GM23248 (cell line): ENCODE measurements at regions not wholly inside any gene's neighbourhood (a gene's known extent, or its start where the extent isn't known, plus 50 kb on each side); places are given as distances from the start of the nearest gene placed in this dataset.
"Not testable (repeated sequence)": the region's sequence is repeated elsewhere in the genome, so short reads cannot be mapped to it uniquely, and the experiment has no call there.

ENCODE experiments used
- DNase-seq: peaks from one replicate; pipeline ENCODE4 v3.0.0-alpha.2; 2015
- H2AFZ ChIP-seq: fragments of 200-600 bp; sonication (generic); 2 replicates; pipeline ENCODE4 v1.6.1; 2016; ENCODE audit warnings: antibody characterized with exemption
- H3F3A ChIP-seq: fragments of 200-600 bp; sonication (generic); 2 replicates; pipeline ENCODE4 v1.6.1; 2016; ENCODE audit warnings: mild to moderate bottlenecking, antibody characterized with exemption, mixed run types; ENCODE audit not compliant: insufficient read depth
- H3K27ac ChIP-seq: fragments of 200-600 bp; sonication (generic); 2 replicates; pipeline ENCODE4 v1.5.1; 2016; ENCODE audit warnings: mild to moderate bottlenecking
- H3K27me3 ChIP-seq: fragments of 200-600 bp; sonication (generic); replicated peaks from 2 replicates; pipeline ENCODE4 v1.6.1; 2016; ENCODE audit warnings: mild to moderate bottlenecking; ENCODE audit not compliant: insufficient read depth
- H3K36me3 ChIP-seq: fragments of 200-600 bp; sonication (generic); 2 replicates; pipeline ENCODE4 v1.6.1; 2016; ENCODE audit warnings: low read depth, mild to moderate bottlenecking
- H3K4me1 ChIP-seq: fragments of 200-600 bp; sonication (generic); 2 replicates; pipeline ENCODE4 v1.6.1; 2016; ENCODE audit warnings: mild to moderate bottlenecking; ENCODE audit not compliant: insufficient read depth
- H3K4me2 ChIP-seq: fragments of 200-600 bp; sonication (generic); one replicate; pipeline ENCODE4 v1.6.1; 2016; ENCODE audit warnings: mild to moderate bottlenecking; ENCODE audit not compliant: unreplicated experiment
- H3K4me3 ChIP-seq: fragments of 200-600 bp; sonication (generic); 2 replicates; pipeline ENCODE4 v1.5.1; 2016; ENCODE audit warnings: mild to moderate bottlenecking
- H3K79me2 ChIP-seq: fragments of 200-600 bp; sonication (generic); 2 replicates; pipeline ENCODE4 v1.6.1; 2016; ENCODE audit warnings: mild to moderate bottlenecking; ENCODE audit not compliant: insufficient read depth
- H3K9ac ChIP-seq: fragments of 200-600 bp; sonication (generic); 2 replicates; pipeline ENCODE4 v1.6.1; 2016; ENCODE audit warnings: mild to moderate bottlenecking
- H3K9me2 ChIP-seq: fragments of 200-600 bp; sonication (generic); 2 replicates; pipeline ENCODE4 v1.6.1; 2016; ENCODE audit warnings: mixed run types, mild to moderate bottlenecking, moderate library complexity; ENCODE audit not compliant: insufficient read depth
- H3K9me3 ChIP-seq: fragments of 200-600 bp; sonication (generic); one replicate; pipeline ENCODE4 v1.6.1; 2017; ENCODE audit warnings: low read depth
- H4K20me1 ChIP-seq: fragments of 200-600 bp; sonication (generic); 2 replicates; pipeline ENCODE4 v1.6.0; 2016; ENCODE audit not compliant: insufficient read depth
- EZH2 ChIP-seq: fragments of 200-600 bp; sonication (generic); IDR thresholded peaks from 2 replicates; pipeline ENCODE4 v1.6.1; 2018; ENCODE audit warnings: antibody characterized with exemption, mild to moderate bottlenecking; ENCODE audit not compliant: insufficient read depth, poor library complexity, severe bottlenecking
- EZH2phosphoT487 ChIP-seq: fragments of 200-600 bp; sonication (generic); IDR thresholded peaks from 2 replicates; pipeline ENCODE4 v1.6.1; 2018; ENCODE audit warnings: antibody characterized with exemption, moderate library complexity, mild to moderate bottlenecking, low read depth; ENCODE audit not compliant: insufficient read depth
- WGBS, 2 experiments: methylation state at CpG; one replicate each; pipeline ENCODE4 v1.1.6; 2015 to 2017; ENCODE audit warnings: low lambda C conversion rate in 2 of 2, low coverage in 1 of 2; ENCODE audit errors: missing lambda C conversion rate in 2 of 2; 5-methylcytosine and 5-hydroxymethylcytosine counted together
- in situ Hi-C: fragments of 300-500 bp; cut with MboI; formaldehyde crosslinking; loops from 2 replicates; pipeline ENCODE4 v1.15.0; 2020

DNA sequence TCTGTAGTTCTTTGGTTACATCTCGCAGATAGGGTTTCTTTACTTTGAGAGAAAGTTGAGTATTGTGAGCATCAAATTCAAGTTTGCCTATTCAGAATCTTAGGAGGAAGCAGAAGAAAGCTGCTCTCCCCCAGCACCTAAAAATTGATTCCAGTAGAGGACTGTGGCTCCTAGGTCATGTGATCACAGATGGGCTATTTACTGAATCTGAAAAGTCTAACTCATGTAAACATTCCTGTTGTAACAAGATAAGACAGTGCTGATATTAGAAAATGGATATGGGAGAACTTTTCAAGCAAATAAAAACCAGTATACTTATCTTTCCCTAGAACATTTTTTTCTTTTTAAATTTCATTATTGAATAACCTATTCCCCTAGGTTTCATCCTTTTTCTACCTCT is 308.4 kb upstream of the SLITRK3 start:
- no peak overlapping the region for H2AFZ ChIP-seq
- no peaks in the 10 kb centered on the region for H3K4me1 ChIP-seq
- H3K36me3 ChIP-seq: no peaks in the 10 kb centered on the region
- no peak for DNase-seq
- no peaks in the 10 kb centered on the region for H3K27me3 ChIP-seq
- no peak overlapping the region for H3K4me3 ChIP-seq
- H3K9ac ChIP-seq: no peak overlapping the region
- H3K79me2 ChIP-seq: no peaks in the 10 kb centered on the region
- in situ Hi-C loops: no loop called here
- H3F3A ChIP-seq: no peaks in the 10 kb centered on the region
- H3K9me3 ChIP-seq: no peaks in the 10 kb centered on the region
- no peaks in the 10 kb centered on the region for H3K9me2 ChIP-seq
- no peaks in the 10 kb centered on the region for H4K20me1 ChIP-seq
- no peak overlapping the region for H3K27ac ChIP-seq
- 39 to 53% methylated on average over 1 of the region's 1 CpG for WGBS, 2 experiments
- H3K4me2 ChIP-seq: no peak overlapping the region
- TF ChIP-seq EZH2phosphoT487 (no peak), EZH2 (no peak)

DNA sequence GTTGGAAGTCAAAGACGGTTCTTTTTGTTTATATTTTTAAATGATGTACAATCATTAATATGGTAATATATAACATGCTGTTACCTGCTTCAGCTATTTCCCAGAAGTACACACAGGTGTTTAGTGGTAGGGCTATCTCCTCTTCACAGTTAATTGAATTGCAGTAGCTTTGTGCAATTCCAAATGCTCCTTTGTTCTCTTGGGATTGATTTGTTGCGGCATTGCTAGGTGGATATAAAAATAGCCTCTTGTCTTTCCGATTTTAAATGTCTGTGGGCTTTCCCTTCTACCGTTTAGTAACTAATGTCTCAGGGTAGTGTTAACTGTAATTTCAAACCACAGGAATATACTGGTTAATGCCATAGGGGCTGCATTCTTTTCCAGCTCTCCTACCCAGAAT is 307.6 kb upstream of the SLITRK3 start:
- Histone ChIP-seq H3K9me3 (no peaks in the 10 kb centered on the region), H3K9me2 (no peaks in the 10 kb centered on the region), H2AFZ (no peak overlapping the region), H4K20me1 (no peaks in the 10 kb centered on the region), H3K27ac (no peak overlapping the region), H3K4me2 (no peak overlapping the region), H3K27me3 (no peaks in the 10 kb centered on the region), H3K4me3 (no peak overlapping the region), H3K36me3 (no peaks in the 10 kb centered on the region), H3K9ac (no peak overlapping the region), H3K4me1 (no peaks in the 10 kb centered on the region), H3K79me2 (no peaks in the 10 kb centered on the region), H3F3A (no peaks in the 10 kb centered on the region)
- TF ChIP-seq EZH2phosphoT487 (no peak), EZH2 (no peak)
- 50 to 66% methylated on average over 4 of the region's 4 CpGs for WGBS, 2 experiments
- DNase-seq: no peak
- in situ Hi-C loops: no loop called here

DNA sequence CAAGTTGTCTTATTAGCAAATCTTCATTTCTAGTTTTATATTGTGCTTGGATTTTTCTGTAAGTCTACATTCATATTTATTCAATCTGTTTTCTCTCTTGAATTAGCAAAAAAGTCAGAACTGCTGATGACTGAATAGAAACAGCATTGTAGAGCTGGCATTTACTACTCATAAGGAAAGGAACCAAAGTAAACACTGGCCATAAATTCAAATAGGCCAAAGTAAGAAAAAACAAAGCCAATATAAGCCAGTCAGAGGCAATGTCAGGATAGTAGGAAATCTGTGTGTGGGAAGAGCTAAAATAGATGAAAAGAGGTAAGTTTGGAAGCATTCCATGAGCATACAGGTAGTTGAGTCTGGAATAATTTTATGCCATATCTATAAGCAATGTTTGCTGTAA is 307.2 kb upstream of the SLITRK3 start:
- H3K4me1 ChIP-seq: no peaks in the 10 kb centered on the region
- in situ Hi-C loops: no loop called here
- TF ChIP-seq EZH2phosphoT487: no peak
- no peak for TF ChIP-seq EZH2

DNA sequence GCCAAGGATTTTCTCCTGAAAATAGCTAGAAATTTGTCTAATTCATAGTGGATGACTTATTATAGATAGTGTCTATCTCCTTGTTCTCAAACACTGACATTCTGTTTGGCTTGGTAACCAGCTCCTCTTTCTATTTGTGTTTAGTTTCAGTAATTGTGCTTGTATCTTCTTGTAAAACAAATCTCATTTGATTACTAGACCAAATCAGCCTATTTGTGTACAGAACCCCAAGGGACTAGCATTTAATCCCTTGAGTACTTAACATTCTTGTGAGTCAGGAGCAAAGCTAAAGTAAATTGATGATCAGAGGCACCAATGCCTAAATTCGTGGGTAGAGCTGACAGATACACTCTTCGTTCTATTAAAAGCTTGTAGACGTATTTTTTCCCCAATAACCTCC is 306.5 kb upstream of the SLITRK3 start:
- Histone ChIP-seq H3K9me2 (no peaks in the 10 kb centered on the region), H3K27ac (no peak overlapping the region), H3K79me2 (no peaks in the 10 kb centered on the region), H4K20me1 (no peaks in the 10 kb centered on the region), H3K4me1 (no peaks in the 10 kb centered on the region), H3K9ac (no peak overlapping the region), H3K4me2 (no peak overlapping the region), H3K36me3 (no peaks in the 10 kb centered on the region), H3F3A (no peaks in the 10 kb centered on the region), H2AFZ (no peak overlapping the region), H3K4me3 (no peak overlapping the region), H3K9me3 (no peaks in the 10 kb centered on the region), H3K27me3 (no peaks in the 10 kb centered on the region)
- WGBS, 2 experiments: 10 to 15% methylated on average over 3 of the region's 3 CpGs
- in situ Hi-C loops: no loop called here
- TF ChIP-seq EZH2 (no peak), EZH2phosphoT487 (no peak)
- DNase-seq: no peak

More for the DNA sequence above, 307.2 kb upstream of the SLITRK3 start:
- no peak for DNase-seq
- Histone ChIP-seq H2AFZ (no peak overlapping the region), H3K27me3 (no peaks in the 10 kb centered on the region), H3K36me3 (no peaks in the 10 kb centered on the region), H3K9me3 (no peaks in the 10 kb centered on the region), H3K79me2 (no peaks in the 10 kb centered on the region), H3K4me3 (no peak overlapping the region), H3F3A (no peaks in the 10 kb centered on the region), H3K27ac (no peak overlapping the region), H3K4me2 (no peak overlapping the region), H4K20me1 (no peaks in the 10 kb centered on the region), H3K9me2 (no peaks in the 10 kb centered on the region), H3K9ac (no peak overlapping the region)

DNA sequence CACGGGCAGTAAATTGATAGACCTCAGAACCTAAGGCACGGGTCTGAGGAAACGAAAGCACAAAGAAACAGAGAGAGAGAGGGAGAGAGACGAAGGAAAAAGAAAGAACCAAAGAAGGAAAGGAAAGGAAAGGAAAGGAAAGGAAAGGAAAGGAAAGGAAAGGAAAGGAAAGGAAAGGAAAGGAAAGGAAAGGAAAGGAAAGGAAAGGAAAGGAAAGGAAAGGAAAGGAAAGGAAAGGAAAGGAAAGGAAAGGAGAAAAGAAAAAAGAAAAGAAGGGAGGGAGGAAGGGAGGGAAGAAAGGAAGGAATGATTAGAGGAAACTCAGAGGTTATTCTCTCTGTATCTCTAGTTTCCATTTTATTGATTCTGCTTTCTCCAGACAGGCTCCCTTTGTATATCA is 302.6 kb upstream of the SLITRK3 start:
- H4K20me1 ChIP-seq, in situ Hi-C loops, H3F3A ChIP-seq, H3K9me3 ChIP-seq, H3K9ac ChIP-seq, H3K4me1 ChIP-seq, H3K9me2 ChIP-seq, H2AFZ ChIP-seq, H3K27me3 ChIP-seq, H3K4me3 ChIP-seq, DNase-seq, H3K27ac ChIP-seq, H3K4me2 ChIP-seq, H3K79me2 ChIP-seq, H3K36me3 ChIP-seq: not testable (repeated sequence)
- WGBS, 2 experiments: 22 to 25% methylated on average over 4 of the region's 4 CpGs
